ENCODE measurements at regions not wholly inside any gene's neighbourhood (a gene's known extent, or its start where the extent isn't known, plus 50 kb on each side); places are given as distances from the start of the nearest gene placed in this dataset.

DNA sequence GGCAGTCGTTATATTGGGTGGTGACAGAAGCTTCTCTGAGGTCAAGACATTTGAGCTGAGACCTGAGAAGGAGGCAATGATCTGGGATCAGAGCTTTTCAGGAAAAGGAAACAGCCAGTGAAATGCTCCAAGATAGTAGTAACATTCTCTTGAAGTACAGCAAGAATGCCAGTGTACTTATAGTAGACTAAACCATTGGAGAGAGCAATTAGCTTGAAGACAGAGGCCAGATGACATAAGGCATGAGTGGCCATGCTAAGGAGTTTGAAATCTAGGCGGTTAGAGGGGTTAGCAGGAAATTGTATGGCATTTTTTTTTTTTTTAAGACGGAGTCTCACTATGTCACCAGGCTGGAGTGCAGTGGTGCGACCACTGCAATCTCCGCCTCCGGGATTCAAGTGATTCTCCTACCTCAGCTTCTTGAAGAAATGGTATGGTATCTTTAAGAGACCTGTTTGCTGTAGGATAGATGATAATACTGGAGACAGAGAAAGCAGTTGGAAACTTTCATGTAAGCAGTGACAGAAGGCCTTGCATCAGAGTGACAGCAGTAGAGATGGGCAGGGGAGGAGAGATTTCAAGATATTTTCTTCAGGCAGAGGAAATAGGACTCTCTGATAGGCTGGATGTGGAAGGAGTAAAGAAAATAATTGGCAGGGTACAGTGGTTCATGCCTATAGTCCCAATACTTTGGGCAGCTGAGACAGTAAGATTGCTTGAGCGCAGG is 482.2 kb upstream of the PAPPA start:
- Histone ChIP-seq H3K9me3 (ENCODE audit: control insufficient read depth, insufficient read depth, low read depth, low read length) (no peaks in the 10 kb centered on the region), H3K4me1 (ENCODE audit: control insufficient read depth, insufficient read depth, low read length) (no peaks in the 10 kb centered on the region), H3K27ac (ENCODE audit: low read length) (peak overlapping the region; percentile 31; the same call in 1 of the 2 replicates), H3K27me3 (ENCODE audit: control insufficient read depth, insufficient read depth, low read length) (no peaks in the 10 kb centered on the region), H3K36me3 (ENCODE audit: control insufficient read depth, insufficient read depth, low read length) (no peaks in the 10 kb centered on the region), H3K4me3 (ENCODE audit: low read depth in 2 of 2, low read length in 2 of 2) (no peak overlapping the region)
- intact Hi-C loops (cut with micrococcal nuclease; ENCODE audit: unreplicated experiment) (no loop called here), in situ Hi-C loops (cut with HindIII; ENCODE audit: low pct_unique_long_range_greater_than_20kb, low sequenced_read_pairs) (no loop called here)
- DNase-seq (ENCODE audit: low read depth, low spot score) (no peak), ATAC-seq (no peak)
- POLR2A ChIA-PET, result interaction anchor here (0.6 kb wide), 1 partner anchor 201 kb away, joined by 3 read pairs; no protein-coding TSS in a partner anchor
- BruUV-seq (replicated peaks), result no TSS peak
- CTCF ChIA-PET, result no interaction called here
- no peak for TF ChIP-seq TCF7L2 (IDR thresholded peaks at IDR 0.05; ENCODE audit: low read depth, low read length)
- TF ChIP-seq POLR2AphosphoS5 (IDR thresholded peaks at IDR 0.05; ENCODE audit: low read depth, low read length), result no peak
- TF ChIP-seq, protein P1, sequence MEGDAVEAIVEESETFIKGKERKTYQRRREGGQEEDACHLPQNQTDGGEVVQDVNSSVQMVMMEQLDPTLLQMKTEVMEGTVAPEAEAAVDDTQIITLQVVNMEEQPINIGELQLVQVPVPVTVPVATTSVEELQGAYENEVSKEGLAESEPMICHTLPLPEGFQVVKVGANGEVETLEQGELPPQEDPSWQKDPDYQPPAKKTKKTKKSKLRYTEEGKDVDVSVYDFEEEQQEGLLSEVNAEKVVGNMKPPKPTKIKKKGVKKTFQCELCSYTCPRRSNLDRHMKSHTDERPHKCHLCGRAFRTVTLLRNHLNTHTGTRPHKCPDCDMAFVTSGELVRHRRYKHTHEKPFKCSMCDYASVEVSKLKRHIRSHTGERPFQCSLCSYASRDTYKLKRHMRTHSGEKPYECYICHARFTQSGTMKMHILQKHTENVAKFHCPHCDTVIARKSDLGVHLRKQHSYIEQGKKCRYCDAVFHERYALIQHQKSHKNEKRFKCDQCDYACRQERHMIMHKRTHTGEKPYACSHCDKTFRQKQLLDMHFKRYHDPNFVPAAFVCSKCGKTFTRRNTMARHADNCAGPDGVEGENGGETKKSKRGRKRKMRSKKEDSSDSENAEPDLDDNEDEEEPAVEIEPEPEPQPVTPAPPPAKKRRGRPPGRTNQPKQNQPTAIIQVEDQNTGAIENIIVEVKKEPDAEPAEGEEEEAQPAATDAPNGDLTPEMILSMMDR (IDR thresholded peaks at IDR 0.05), result no peak
- no peak for TF ChIP-seq SIN3A (IDR thresholded peaks at IDR 0.05; ENCODE audit: borderline replicate concordance, insufficient read depth, low read depth, low read length)
- TF ChIP-seq, protein P2, sequence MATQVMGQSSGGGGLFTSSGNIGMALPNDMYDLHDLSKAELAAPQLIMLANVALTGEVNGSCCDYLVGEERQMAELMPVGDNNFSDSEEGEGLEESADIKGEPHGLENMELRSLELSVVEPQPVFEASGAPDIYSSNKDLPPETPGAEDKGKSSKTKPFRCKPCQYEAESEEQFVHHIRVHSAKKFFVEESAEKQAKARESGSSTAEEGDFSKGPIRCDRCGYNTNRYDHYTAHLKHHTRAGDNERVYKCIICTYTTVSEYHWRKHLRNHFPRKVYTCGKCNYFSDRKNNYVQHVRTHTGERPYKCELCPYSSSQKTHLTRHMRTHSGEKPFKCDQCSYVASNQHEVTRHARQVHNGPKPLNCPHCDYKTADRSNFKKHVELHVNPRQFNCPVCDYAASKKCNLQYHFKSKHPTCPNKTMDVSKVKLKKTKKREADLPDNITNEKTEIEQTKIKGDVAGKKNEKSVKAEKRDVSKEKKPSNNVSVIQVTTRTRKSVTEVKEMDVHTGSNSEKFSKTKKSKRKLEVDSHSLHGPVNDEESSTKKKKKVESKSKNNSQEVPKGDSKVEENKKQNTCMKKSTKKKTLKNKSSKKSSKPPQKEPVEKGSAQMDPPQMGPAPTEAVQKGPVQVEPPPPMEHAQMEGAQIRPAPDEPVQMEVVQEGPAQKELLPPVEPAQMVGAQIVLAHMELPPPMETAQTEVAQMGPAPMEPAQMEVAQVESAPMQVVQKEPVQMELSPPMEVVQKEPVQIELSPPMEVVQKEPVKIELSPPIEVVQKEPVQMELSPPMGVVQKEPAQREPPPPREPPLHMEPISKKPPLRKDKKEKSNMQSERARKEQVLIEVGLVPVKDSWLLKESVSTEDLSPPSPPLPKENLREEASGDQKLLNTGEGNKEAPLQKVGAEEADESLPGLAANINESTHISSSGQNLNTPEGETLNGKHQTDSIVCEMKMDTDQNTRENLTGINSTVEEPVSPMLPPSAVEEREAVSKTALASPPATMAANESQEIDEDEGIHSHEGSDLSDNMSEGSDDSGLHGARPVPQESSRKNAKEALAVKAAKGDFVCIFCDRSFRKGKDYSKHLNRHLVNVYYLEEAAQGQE (IDR thresholded peaks at IDR 0.05; ENCODE audit: insufficient read depth in 1 of 2, low read depth in 2 of 2, low read length in 1 of 2), result no peak

DNA sequence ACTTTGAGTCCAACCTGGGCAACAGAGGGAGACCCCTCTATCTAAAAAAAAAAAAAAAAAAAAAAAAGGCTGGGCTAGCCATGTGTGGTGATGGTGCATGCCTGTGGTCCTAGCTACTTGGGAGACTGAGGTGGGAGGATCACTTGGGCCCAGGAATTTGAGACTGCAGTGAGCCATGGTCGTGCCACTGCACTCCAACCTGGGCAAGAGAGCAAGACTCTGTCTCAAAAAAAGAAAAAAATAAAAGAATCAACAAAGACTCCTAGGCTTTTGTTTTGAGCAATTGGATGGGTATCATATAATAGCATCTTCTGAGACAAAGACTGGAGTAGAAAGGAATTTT is 481.7 kb upstream of the PAPPA start:
- peak overlapping the region; percentile 56 for H3K27ac ChIP-seq (ENCODE audit: low read length)

More for the DNA sequence above, 481.7 kb upstream of the PAPPA start:
- Histone ChIP-seq H3K4me3 (ENCODE audit: low read depth in 2 of 2, low read length in 2 of 2) (no peak overlapping the region), H3K4me1 (ENCODE audit: control insufficient read depth, insufficient read depth, low read length) (no peaks in the 10 kb centered on the region), H3K36me3 (ENCODE audit: control insufficient read depth, insufficient read depth, low read length) (no peaks in the 10 kb centered on the region), H3K9me3 (ENCODE audit: control insufficient read depth, insufficient read depth, low read depth, low read length) (no peaks in the 10 kb centered on the region), H3K27me3 (ENCODE audit: control insufficient read depth, insufficient read depth, low read length) (no peaks in the 10 kb centered on the region)
- POLR2A ChIA-PET, result no interaction called here
- DNase-seq (ENCODE audit: low read depth, low spot score) (no peak), ATAC-seq (no peak)
- TF ChIP-seq POLR2AphosphoS5 (IDR thresholded peaks at IDR 0.05; ENCODE audit: low read depth, low read length) (no peak), SIN3A (IDR thresholded peaks at IDR 0.05; ENCODE audit: borderline replicate concordance, insufficient read depth, low read depth, low read length) (no peak), TCF7L2 (IDR thresholded peaks at IDR 0.05; ENCODE audit: low read depth, low read length) (no peak)
- TF ChIP-seq, protein P1 (IDR thresholded peaks at IDR 0.05), result no peak
- TF ChIP-seq, protein P2 (IDR thresholded peaks at IDR 0.05; ENCODE audit: insufficient read depth in 1 of 2, low read depth in 2 of 2, low read length in 1 of 2), result no peak
- CTCF ChIA-PET, result no interaction called here
- BruUV-seq (replicated peaks), result no TSS peak
- intact Hi-C loops (cut with micrococcal nuclease; ENCODE audit: unreplicated experiment), result no loop called here
- in situ Hi-C loops (cut with HindIII; ENCODE audit: low pct_unique_long_range_greater_than_20kb, low sequenced_read_pairs), result no loop called here
